ENCODE measurements at regions not wholly inside any gene's neighbourhood (a gene's known extent, or its start where the extent isn't known, plus 50 kb on each side); places are given as distances from the start of the nearest gene placed in this dataset.

GRCh38 chr20:60209048-60209447 is 250.8 kb downstream of the CDH26 start:
- DNase-seq: no peak
- H3K4me1 Mint-ChIP-seq: peaks cover 14% of the 10 kb centered on the region
- H3K36me3 Mint-ChIP-seq (ENCODE audit: low read depth): no peaks in the 10 kb centered on the region
- H3K4me3 Mint-ChIP-seq: no peak overlapping the region
- no peak for TF ChIP-seq CTCF (IDR thresholded peaks at IDR 0.05)
- peaks cover 9% of the 10 kb centered on the region for H3K9me3 Mint-ChIP-seq
- peaks cover 42% of the 10 kb centered on the region for H3K27me3 Mint-ChIP-seq (ENCODE audit: low read depth, poor library complexity)
- no peak overlapping the region for H3K27ac Mint-ChIP-seq

- DNase-seq: peak; percentile 84
- Mint-ChIP-seq H3K27me3 (ENCODE audit: low read depth, poor library complexity) (peaks cover 43% of the 10 kb centered on the region), H3K4me1 (peaks cover 14% of the 10 kb centered on the region), H3K9me3 (peaks cover 3% of the 10 kb centered on the region), H3K36me3 (ENCODE audit: low read depth) (no peaks in the 10 kb centered on the region), H3K4me3 (no peak overlapping the region), H3K27ac (no peak overlapping the region)
- peak; percentile 86 for TF ChIP-seq CTCF (IDR thresholded peaks at IDR 0.05)
Measured at GRCh38 chr20:60210779-60211617, 252.8 kb downstream of the CDH26 start.

- peaks cover 44% of the 10 kb centered on the region for H3K27me3 Mint-ChIP-seq (ENCODE audit: low read depth, poor library complexity)
- no peak overlapping the region for H3K4me3 Mint-ChIP-seq
- DNase-seq: no peak
- no peak overlapping the region for H3K27ac Mint-ChIP-seq
- H3K36me3 Mint-ChIP-seq (ENCODE audit: low read depth): no peaks in the 10 kb centered on the region
- H3K4me1 Mint-ChIP-seq: peaks cover 14% of the 10 kb centered on the region
- no peak for TF ChIP-seq CTCF (IDR thresholded peaks at IDR 0.05)
- no peaks in the 10 kb centered on the region for H3K9me3 Mint-ChIP-seq
Measured at GRCh38 chr20:60211618-60212463, 253.6 kb downstream of the CDH26 start.

- TF ChIP-seq CTCF (IDR thresholded peaks at IDR 0.05): no peak
- no peaks in the 10 kb centered on the region for H3K9me3 Mint-ChIP-seq
- no peak overlapping the region for H3K27ac Mint-ChIP-seq
- no peak for DNase-seq
- no peaks in the 10 kb centered on the region for H3K36me3 Mint-ChIP-seq (ENCODE audit: low read depth)
- H3K4me3 Mint-ChIP-seq: no peak overlapping the region
- H3K4me1 Mint-ChIP-seq: peaks cover 9% of the 10 kb centered on the region
- peaks cover 51% of the 10 kb centered on the region for H3K27me3 Mint-ChIP-seq (ENCODE audit: low read depth, poor library complexity)
Measured at GRCh38 chr20:60212695-60213094, 254.5 kb downstream of the CDH26 start.

- no peak for DNase-seq
- peaks cover 9% of the 10 kb centered on the region for H3K4me1 Mint-ChIP-seq
- peaks cover 51% of the 10 kb centered on the region for H3K27me3 Mint-ChIP-seq (ENCODE audit: low read depth, poor library complexity)
- H3K36me3 Mint-ChIP-seq (ENCODE audit: low read depth): no peaks in the 10 kb centered on the region
- no peak overlapping the region for H3K27ac Mint-ChIP-seq
- no peaks in the 10 kb centered on the region for H3K9me3 Mint-ChIP-seq
- H3K4me3 Mint-ChIP-seq: no peak overlapping the region
- TF ChIP-seq CTCF (IDR thresholded peaks at IDR 0.05): no peak
Measured at GRCh38 chr20:60213126-60213893, 255.1 kb downstream of the CDH26 start.
